NCI-H146 (cell line): ENCODE measurements at regions not wholly inside any gene's neighbourhood (a gene's known extent, or its start where the extent isn't known, plus 50 kb on each side); places are given as distances from the start of the nearest gene placed in this dataset.
"Not testable (repeated sequence)": the region's sequence is repeated elsewhere in the genome, so short reads cannot be mapped to it uniquely, and the experiment has no call there.

ENCODE experiments used
- DNase-seq: peaks from one replicate; lab custom pipeline; 2025; lab: John Stamatoyannopoulos, UW

DNA sequence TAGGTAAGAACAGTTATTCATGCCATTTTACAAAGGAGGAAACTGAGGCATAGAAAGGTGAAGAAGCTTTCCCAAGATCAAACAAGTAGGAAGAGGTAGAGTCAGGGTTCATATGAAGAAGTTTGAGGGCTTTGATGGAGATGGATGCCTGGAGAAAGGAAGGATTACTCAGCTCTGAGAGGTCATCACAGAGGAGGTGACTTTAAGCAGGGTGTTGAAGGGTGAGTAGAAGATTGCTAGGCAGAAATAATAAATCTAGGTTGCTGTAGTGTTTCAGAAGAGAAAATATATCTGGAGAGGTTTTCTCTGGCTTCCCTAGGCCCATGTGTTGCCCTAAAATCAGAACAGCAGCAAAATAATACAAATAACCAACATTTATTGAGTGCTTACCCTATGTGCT lies 196.3 kb downstream of the PALM2AKAP2 start:
- DNase-seq, result no peak

DNA sequence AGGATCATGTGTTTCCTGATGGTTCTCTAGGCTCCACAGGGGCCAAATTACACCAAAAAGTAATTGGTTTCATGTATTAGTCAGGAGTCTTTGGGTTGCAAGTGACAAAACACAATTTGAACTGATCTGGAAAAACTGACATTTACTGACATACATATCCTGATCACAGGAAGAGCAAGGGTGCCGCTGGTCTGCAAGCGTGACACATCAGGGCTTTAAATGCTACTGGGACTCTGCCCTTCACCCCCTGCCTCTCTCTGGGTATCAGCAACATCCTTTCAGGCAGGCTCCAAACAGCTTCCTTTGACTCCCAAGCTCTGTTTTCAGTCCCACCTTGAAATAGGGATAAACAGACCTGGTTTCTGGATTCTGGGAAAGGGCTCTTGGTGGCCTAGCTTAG lies 197.5 kb downstream of the PALM2AKAP2 start:
- DNase-seq, result no peak

DNA sequence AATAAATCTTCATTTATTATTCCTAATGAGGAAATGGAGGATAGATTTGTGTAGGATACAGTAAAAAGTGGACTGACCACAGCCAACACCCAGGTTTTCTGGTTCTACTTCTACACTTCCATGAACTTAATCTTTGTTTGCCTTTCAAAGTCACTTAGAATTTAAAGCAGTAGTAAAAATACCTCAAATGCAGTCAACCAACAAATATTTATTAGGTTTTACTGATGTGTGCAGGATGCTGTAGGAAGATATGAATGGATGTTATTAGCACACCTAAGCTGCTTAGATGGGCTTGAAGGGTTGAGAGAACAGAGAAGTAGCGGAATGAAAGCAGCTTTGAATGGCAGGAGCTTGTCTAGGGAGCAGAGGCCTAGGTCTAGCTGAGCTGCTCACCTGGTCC lies 201.1 kb downstream of the PALM2AKAP2 start:
- no peak for DNase-seq

DNA sequence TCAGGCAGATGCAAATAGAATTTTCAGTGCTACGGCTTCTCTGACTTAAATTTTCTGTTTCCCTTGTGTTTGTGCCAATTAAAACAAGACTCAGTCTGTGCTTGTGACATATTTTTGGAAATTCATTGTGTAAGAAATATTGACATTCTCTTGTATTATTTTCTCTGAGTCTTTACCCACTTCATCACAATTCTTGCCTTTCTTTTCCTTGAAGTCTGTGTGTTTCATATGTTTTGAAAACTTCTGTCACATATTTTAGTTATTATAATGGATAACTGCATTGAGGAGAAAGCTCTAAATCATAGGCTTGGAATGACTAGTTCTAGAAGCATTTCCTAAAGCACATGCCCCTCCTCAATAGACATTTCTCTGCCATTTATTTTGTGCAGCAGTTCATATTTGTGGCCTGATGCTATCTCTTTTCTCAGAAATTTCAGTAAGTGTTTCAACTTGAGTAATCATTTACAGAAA lies 206.6 kb downstream of the PALM2AKAP2 start:
- DNase-seq, result no peak

DNA sequence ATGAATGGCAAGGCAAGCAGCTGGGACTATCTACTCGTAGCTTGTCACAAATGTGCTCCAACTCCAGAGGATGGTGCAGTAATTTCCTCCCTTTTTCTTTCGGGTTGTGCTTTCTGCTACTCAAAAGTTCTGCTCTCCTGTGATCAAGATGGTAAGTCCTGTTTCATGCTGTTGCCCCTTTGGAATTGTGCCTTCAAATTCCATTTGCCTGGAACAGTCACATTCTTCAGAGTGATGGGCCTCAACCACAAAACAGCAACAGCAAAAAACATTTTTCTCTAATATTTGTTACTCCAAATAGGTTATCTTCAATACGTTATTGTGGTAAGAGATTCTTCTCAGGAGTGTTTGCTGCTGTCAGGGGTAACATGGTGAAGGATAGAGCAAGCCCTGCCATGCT lies 209.3 kb downstream of the PALM2AKAP2 start:
- DNase-seq, result no peak

DNA sequence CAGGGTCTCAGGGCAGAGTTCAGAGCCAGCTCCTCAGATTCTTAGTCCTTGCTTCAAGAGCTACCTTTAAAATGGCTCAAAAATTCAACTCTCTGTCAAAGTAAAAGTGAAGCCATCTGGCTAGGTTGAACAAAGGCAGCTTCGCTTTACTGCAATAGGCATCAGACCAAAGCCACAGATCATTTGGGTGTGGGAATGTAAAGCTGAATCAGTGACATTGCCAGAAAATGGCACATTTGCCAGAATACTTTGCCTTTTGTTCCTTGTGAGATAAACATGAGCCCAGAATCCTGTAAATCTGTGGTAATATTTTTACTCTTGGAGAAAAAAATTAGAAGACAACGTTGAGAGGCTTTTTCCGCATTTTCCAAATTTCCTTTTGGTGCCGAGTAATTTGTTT lies 210.5 kb downstream of the PALM2AKAP2 start:
- DNase-seq, result no peak

DNA sequence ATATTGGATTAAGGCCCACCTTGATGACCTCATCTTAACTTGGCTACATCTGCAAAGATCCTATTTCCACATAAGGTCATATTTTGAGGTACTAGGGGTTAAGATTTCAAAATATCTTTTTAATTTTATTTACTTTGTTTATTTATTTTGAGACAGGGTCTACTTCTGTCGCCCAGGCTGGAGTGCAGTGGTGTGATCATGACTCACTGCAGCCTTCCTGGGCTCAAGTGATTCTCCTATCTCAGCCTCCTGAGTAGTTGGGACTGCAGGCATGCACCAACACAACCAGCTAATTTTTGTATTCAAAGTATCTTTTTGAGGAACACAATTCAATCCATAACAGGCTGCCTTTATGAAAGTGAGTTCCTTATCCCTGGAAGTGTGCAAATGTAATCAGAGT lies 212.3 kb downstream of the PALM2AKAP2 start:
- no peak for DNase-seq

DNA sequence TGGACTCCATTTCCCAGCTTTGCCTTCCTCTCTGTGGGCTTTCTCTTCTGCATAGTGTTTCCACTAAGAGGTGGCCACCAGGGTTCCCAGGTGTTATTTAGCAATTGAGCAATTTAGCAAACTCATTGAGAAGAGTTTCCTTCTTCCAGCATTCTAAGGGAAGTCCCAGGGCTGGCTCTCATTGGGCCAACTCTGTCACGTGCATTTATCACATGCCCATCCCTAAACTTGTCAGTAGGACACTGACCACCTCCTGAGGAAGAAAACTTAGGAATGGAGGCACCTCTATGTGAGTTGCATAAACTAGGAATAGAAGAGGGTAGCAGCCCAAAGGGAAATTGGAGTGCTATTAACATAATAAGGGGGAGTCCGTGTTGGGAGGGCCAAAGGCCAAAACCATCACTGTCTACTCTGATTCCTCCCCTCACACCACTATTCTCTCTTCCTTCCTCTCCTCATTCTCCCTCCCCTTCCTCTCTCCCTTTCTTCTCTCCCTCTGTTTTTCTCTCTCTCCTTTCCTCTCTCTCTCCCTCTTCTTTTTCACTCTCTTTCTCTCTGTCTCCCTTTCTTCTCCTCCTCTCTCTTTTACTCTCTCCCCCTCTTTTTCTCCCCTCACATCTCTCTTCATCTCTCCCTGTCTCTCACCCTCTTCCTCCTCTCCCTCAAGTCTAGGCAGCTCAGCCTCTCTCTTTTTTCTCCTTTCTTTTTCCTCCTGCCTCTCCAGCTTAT lies 213.4 kb downstream of the PALM2AKAP2 start:
- DNase-seq, result no peak

DNA sequence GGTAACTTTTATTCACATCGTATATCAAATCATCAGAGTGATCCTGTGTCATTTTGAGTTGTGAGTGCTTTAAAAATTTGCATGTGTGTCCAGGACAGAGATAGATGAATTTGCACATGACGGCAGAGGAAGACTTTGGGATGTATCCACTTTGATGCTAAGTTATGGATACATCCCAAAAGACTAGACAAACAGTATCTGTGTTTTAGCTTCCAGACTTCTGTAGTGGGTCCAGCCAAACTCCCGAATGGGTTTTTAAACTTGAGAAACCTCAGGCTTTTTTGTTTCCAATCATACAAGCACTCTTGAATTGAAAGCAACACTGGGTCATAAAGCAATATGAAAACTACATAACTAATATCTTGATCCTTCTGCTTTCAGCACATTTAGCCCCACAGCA lies 213.8 kb downstream of the C9orf152 start:
- DNase-seq, result no peak

DNA sequence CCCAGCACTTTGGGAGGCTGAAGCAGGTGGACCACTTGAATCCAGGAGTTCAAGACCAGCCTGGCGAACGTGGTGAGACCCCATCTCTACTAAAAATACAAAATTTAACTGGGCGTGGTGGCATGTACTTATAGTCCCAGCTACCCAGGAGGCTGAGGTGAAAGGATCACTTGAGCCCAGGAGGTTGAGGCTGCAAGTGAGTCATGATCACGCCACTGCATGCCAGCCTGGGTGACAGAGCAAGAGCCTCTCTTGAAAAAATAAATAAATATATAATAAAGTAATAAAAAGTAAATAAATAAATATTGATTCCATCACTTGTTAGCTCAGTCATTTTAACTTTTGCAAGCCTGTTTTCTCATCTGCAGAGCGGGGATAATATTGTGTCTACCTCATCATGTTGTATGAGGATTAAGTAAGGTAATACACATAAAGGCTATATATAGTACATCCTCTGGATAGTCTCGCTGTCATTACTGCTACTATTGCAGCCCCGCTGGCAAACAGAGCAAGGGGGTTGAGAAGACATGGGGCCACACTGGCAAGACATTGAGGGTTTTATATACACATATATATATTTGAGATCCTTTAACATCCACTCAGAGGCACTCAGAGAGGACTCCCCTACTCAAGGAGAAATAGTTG lies 210.9 kb downstream of the C9orf152 start:
- no peak for DNase-seq

DNA sequence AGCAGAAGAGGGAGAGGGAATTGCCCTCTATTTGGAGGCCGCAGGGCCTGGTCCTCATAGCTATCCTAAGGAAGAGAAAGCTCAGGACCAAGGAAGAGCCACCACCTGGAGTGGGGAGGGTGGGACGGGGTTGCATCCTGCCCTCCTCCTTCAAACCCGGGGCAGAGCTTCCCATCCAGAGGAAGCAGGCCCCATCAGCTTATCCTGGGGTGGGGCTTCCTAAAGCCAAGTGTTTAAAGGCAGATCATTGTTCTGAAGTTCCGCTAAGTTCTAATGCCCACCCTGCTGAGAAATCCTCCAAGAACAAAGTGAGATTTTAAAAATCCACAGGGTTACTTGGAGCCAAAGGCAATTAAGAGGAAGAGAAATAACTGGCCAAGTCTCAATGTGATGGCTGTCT lies 210.3 kb downstream of the C9orf152 start:
- DNase-seq, result no peak

DNA sequence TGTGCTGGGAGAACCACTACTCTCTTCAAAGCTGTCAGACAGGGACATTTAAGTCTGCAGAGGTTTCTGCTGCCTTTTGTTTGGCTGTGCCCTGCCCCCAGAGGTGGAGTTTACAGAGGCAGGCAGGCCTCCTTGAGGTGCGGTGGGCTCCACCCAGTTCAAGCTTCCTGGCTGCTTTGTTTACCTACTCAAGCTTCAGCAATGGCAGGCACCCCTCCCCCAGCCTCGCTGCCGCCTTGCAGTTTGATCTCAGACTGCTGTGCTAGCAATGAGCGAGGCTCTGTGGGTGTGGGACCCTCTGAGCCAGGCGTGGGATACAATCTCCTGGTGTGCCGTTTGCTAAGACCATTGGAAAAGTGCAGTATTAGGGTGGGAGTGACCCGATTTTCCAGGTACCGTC lies 202.4 kb downstream of the C9orf152 start:
- DNase-seq, result not testable (repeated sequence)

DNA sequence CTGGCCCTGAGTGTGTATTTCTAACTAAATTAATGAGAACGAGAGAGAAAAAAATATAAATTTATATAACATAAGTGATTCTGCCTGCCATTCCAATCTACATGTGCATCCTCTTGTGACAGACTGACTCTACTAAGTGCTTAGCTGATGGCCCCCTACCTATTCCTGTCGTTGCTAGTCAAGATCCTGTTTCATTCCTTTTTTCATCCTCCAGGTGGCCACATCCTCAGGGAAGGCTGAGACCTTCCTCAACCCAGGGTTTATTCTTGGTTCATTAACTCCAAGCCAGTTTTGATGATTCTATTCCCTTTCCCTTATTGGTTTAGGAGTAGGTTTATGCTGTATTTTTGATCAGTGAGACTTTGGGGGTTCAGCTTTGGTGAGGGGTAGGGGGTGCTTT lies 201.3 kb downstream of the C9orf152 start:
- DNase-seq, result peak; percentile 8

DNA sequence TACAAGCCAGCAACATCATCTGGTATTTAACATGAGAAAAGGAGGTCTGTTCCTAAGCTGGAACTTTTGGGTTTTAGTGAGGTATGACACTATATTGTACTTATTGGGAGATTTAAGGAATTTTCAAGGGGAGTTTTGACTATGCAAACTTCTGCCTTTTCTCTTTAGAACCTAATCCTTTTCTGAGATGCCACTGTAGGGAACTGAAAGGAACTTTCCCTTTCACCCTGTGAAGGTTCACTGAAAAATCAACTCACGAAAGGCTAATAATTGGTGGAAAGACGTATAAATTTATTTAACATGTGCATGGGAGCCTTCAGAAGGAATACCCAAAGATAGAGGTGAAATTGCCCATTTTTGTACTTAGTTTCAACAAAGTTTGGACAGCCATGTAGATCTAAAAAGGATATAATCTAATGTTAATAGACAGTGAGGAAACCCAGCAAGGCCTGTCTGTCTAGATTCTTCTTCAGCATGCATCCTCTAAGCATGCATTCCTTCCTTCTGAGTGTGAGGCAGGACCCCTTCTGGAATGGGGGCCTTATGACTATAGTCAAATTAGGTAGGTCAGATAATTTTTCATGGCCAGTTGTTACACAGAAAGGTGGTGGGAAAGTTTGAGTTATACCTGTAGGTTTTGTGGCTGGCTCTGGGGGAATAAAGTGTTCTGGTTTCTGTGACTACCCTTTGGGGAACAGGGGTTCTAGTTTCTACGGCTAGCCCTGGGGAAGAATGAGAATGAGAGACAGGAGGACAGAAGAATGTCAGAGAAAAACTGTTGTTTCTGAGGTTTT lies 200.3 kb downstream of the C9orf152 start:
- DNase-seq, result no peak

DNA sequence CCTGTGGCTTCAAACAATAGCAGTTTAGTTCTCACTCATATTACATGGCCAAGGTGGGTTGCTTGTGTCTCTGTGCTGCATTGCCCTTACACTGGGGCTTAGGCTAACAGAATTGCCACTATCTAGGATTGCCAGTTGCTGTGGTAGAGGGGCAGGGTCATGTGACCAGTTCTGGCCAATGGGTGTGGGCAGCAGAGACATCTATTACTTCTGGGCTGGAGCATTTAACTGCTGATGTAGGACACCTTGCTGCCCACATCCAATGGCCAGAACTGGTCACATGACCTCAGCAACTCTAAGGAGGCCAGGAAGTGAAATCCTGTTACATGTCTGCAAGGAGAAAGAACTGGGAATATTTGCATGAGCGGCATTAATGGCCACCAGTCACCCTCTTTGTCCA lies 199.3 kb downstream of the C9orf152 start:
- DNase-seq, result no peak

DNA sequence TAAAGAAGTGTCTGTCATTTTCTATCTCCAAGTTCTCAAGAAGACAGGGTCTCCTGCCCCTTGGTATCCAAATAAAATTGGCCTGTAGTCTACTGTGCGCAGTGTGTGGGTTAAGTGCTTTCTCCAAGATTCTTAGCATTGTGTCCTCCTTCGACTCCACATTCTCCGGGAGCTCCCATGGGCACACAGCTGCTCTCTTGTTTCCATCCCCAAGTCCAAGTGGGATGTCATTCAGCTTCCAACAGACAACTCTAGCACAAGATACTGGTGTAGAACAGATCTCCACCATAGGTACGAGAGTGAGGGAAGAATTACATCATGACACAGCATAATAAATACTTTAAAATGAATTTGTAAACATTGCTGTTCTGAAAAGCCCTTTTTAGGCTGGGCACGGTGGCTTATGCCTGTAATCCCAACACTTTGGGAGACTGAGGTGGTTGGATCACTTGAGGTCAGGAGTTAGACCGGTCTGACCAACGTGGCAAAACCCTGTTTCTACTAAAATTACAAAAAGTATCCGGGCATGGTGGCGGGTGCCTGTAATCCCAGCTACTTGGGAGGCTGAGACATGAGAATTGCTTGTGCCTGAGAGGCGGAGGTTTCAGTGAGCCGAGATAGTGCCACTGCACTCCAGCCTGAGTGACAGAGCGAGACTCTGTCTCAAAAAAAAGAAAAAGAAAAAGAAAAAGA lies 196.2 kb downstream of the C9orf152 start:
- no peak for DNase-seq

DNA sequence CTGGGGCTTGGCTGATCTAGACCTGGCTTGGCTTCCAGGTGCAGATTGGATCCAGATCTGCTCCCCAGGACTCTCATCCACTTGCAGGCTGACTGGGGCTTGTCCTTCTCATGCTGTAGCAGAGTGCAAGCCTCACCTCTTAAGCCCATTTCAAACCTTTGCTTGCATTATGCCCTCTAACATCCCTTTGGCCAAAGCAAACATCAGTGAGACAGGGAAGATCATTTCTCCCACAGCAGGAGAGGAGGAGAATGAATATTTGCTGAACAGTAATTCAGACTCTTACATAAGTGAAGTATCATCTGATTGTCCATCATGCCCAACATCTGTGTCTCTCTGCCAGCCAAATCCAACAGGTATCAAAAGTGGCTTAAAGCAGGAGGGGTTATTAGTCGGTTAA lies 194.9 kb downstream of the C9orf152 start:
- peak; percentile 22 for DNase-seq

DNA sequence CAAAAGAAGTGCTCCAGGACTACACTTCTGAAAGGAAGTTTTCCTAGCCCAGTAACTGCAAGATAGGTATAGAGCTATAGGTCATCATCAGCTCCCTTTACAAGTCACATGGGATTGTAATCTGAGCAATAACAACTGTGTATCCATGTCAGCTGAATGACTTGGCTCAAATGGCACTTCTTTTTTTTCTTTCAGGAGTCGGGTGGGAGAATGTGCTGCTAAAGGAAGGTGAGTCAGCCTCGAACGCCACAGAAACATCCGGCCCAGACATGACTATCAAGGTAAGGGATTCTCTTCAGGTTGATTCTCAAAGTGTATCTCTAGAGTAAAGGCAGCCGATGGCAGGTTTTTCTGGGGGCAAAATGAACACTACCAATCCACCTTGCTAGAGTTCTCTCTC lies 192.2 kb downstream of the C9orf152 start:
- no peak for DNase-seq

DNA sequence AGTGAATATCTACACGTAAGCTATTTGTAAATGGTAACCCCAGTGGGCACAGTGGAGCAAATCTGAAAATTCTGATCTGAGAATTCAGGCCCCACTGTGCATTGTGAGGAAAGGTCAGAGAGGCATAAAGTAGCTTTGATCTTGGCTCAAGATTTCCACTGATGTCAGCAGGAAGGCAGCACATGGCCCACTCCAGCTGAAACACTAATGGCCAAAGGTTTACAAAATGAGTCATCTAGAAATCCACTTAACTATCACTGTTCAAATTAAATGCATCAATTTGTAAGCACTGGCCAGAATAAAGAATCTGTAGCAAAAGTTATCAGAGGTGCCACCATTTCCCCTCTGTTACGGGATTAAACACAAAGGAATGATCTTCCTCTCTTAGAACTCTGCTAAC lies 191.6 kb downstream of the C9orf152 start:
- no peak for DNase-seq

DNA sequence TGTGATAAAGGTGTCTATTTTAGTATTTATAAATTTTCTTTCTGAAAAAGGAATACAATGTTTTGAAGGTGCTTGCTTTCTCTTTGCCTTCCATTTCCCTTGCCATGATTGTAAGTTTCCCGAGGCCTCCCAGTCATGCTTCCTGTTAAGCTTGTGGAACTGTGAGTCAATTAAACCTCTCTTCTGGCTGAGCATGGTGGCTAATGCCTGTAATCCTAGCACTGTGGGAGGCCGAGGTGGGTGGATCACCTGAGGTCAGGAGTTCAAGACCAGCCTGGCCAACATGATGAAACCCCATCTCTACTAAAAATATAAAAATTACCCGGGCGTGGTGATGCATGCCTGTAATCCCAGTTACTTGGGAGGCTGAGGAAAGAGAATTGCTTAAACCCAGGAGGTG lies 187.7 kb downstream of the C9orf152 start:
- not testable (repeated sequence) for DNase-seq

DNA sequence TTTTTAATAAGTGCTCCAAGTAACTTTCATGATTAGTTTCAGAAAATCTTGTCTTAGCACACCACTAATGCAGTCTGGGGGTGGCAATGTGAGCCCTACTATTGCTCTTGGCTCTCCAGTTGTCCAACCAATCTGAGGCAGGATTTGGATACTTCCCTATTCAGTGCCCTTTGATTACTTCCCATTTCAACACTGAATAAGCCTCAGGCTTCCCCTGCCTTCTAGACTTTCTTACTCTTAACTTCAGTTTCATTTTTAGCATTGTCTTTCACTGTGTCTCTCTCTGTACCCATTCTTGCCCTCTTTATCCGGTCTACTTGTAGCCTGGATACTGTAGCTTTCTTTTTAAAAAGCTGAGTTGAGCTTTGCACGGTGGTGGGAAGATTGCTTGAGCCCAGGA lies 186.1 kb downstream of the C9orf152 start:
- no peak for DNase-seq

DNA sequence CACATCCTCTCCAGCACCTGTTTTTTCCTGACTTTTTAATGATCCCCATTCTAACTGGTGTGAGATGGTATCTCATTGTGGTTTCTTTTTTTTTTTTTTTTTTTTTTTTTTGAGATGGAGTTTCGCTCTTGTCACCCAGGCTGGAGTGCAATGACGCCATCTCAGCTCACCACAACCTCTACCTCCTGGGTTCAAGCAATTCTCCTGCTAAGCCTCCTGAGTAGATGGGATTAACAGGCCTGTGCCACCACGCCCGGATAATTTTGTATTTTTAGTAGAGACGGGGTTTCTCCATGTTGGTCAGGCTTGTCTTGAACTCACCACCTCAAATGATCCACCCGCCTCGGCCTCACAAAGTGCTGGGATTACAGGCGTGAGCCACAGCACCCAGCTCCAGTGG lies 184.7 kb downstream of the C9orf152 start:
- not testable (repeated sequence) for DNase-seq
